Left cardiac atrium (tissue), 4 donors: ENCODE measurements at regions not wholly inside any gene's neighbourhood (a gene's known extent, or its start where the extent isn't known, plus 50 kb on each side); places are given as distances from the start of the nearest gene placed in this dataset.
"Not testable (repeated sequence)": the region's sequence is repeated elsewhere in the genome, so short reads cannot be mapped to it uniquely, and the experiment has no call there.

Experiments
- ATAC-seq, 2 donors: fragments of 200-7000 bp; cut with Tn5 transposase; one replicate each; pipeline ENCODE4 v1.9.1; 2020; ENCODE audit warnings: mild to moderate bottlenecking in 2 of 2, moderate library complexity in 2 of 2
- DNase-seq: peaks from one replicate; pipeline ENCODE4 v3.0.0-alpha.2; 2020
- intact Hi-C, 2 donors: fragments of 100-400 bp; cut with DNase I; formaldehyde crosslinking; loops; one replicate each; pipeline versions ENCODE4 v1.14.1 to v1.15.1; 2022 to 2023
- donor health status: DM: no; HTN: yes; CAD: no.
- donor health status: DM: no; HTN: yes; CAD: no; lungs with severe emphysema.
- donor health status: DM: yes; HTN: yes; CAD: no.
- donor health status: Dilated cardiomyopathy.

DNA sequence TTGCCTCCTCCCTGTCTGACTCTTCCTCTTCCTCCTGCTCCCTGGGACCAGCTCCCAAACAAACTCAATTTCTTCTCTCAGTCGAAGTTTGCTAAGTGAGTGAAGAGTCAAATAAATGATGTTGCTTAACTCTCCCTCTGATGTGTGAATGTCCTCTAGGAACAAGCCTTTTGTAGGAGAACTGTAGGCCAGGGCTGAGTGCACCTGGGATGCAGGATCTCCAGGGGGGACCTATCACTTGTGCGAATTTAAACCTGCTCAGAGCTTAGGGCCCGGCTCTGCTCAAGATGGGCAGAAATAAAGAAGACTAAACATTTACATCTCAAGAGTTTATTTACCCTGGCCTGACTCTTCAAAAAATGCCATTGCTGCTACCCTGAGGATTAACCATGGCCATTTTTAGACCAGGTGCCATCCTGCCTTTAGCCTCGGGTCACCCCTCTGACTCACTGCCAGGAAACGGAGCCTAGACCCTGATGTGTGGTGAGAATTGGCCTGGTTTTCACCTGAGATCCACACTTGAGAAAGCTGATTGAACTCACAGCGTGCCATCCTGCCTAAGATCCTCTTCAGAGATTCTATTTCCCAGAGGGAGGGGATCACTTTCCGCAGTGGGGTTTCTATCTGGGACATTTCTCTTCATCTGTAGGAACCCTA, 63.6 kb upstream of the CD93 start:
- intact Hi-C loops, result no loop called here
- DNase-seq, result no peak
- no peak for ATAC-seq

GRCh38 chr20:23148731-23149570, 62.8 kb upstream of the CD93 start:
- ATAC-seq (no peak), DNase-seq (no peak)
- intact Hi-C loops, result no loop called here

DNA sequence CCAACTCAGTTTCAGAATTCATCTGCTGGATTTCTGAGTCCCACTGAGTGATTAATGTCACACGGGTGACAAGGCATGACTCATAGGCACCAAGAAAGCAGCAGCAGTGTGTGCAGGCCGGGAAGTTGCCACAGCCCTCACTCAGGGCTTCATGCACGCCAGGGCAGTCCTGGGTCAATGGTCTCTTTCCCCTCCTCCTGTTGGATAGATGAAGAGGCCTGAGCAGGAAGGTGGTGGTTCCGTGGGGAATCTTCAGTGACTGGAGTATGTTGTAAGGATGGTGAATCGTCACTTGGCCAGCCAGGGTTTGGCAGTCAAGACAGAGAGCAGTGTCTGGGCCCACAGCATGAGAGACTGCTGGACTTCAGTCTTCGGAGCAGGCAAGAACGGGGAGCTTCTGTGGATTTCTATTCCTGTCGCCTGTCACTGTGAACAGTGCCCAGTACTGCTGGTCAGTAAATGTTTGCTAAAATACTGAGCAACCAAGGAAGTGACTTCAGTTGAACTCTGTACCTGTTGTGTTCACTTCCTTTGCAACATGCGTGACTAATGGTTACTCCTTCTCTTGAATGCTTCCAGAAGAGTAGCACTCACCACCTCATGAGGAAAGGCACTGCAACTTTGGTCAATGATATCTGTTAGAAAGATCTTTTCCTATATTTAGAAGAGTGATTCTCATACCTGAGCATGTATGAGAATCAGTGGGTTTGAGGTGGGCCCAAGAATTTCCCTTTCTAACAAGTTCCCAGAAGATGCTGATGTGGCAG, 62.0 kb upstream of the CD93 start:
- ATAC-seq (peak; percentile 28 to 68), DNase-seq (peak; percentile 73)
- intact Hi-C loops, result no loop called here

DNA sequence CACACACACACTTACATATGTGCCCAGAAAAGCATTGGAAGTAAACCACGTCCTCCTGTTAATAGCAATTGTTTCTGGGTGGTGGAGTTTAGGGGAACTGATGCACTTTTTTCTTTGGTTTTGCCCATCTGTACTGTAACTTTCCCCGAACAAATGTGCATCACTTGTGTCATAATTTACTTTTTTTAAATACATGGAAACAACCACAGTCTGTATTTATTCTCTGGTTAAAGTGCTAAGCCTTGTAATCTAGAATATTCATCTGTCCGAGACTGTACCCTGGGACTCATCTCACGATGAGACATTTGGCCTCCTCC, 61.5 kb upstream of the CD93 start:
- ATAC-seq (no peak), DNase-seq (no peak)
- intact Hi-C loops, result no loop called here

GRCh38 chr20:23146857-23147637, 60.9 kb upstream of the CD93 start:
- DNase-seq (no peak), ATAC-seq (no peak)
- intact Hi-C loops, result no loop called here

- ATAC-seq (no peak), DNase-seq (no peak)
- intact Hi-C loops, result no loop called here
These were observed 60.1 kb upstream of the CD93 start for GRCh38 chr20:23146181-23146580.

- ATAC-seq, result no peak
- intact Hi-C loops, result no loop called here
- no peak for DNase-seq
These were observed 59.2 kb upstream of the CD93 start for GRCh38 chr20:23145281-23145700.

GRCh38 chr20:23144856-23145255, 58.7 kb upstream of the CD93 start:
- ATAC-seq (no peak), DNase-seq (no peak)
- intact Hi-C loops, result no loop called here

DNA sequence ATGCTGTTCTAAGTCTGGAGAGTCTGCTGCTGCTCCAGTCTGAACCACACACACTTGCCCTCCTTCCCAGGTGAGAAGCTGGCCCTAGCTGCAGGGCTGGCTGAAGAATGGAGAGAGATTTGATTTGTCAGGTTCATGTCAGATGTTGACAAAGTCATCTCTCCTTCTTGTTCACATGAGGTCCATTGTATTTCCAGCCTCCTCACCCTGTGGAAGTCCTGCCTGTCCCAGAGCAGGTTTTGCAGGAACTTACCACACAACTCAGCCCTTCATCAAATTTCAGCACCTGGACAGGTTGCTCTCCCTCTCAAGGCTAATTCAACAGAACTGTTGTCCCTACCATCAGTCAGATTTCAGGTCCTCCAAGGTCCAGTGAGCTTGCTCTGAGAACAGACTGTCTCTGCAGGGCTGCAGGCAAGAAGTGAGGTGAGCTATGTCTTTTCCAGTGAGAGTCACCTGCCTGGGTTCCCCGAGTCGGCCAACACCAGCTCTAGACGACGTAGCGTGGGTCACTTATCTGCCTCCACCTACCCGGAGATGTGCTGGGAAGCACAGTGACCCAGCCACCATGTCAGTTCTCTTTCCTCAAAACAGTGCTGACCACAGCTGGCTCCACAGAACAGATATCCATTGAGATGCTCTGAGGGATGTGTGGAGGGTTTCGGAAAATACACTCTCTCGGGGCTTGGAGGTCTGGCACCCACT, 58.0 kb upstream of the CD93 start:
- no peak for ATAC-seq
- DNase-seq, result no peak
- intact Hi-C loops, result no loop called here

DNA sequence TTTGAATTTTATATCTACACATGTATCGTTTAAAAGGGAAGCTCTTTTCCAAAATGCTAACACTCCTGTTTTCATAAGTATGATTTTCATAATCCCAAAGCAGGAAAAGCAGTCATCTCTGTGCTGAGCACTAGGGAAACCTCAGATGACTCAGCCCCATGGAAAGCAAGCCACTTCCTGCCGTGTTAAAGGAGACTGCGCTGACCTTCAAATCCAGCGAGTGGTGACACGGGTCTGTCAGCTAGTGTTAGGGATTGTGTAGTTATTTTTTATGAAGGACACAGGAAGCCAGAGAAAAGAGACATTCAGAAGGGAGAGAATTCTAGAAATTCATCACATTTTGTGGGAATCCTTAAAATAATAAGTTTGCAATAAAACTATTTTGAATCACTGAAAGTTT, 57.0 kb upstream of the CD93 start:
- DNase-seq (peak; percentile 78), ATAC-seq (peak; percentile 91 to 92)
- intact Hi-C loops, result no loop called here

DNA sequence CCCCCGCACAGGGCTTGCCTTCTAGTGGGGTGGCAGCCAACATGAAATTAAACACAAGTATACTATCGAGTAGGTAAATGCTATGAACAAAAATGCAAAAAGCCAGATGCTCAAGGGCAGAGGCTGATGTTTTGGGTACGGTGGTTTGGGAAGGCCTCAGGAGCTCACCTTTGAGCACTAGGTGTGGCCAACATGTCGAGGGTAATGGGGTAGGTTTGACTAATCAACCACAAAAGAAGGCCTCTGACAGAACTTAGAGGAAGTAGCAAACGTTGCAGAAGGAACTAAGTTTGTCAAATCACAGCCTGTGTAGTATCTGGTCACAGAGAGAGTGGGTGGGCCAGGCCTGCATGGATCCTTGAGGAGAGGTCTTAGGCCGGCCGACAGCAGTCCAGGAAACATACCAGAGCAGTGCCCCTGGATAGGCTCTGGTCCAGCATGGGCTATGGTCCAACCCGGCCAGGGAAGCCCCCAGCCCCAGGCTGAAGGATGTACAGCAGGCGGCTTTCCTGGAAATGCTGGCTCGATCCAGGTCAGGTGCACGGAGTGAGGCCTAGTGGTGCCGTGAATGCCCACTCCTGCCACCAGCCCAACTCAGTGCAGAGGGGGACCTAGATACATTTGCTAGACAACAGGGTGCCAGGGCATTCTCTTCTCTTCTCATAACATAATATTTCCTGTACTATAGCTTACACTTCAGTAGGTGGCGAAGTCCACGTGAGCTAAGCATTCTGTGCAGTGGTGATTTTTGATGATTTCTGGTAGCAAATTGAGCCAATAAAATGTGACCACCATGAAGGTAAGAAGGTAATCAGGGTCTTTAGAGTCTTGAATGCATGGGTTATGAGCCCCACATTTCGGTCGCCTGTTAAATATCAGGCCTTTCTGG, 56.3 kb upstream of the CD93 start:
- intact Hi-C loops, result no loop called here
- ATAC-seq (peak in 1 of 2 donors; percentile 52), DNase-seq (peak; percentile 24)

- peak; percentile 12 for DNase-seq
- ATAC-seq, result no peak
- intact Hi-C loops, result no loop called here
These were observed 55.5 kb upstream of the CD93 start for GRCh38 chr20:23141450-23142161.

- no peak for ATAC-seq
- DNase-seq, result peak; percentile 13
- intact Hi-C loops, result no loop called here
These were observed 54.9 kb upstream of the CD93 start for GRCh38 chr20:23140991-23141390.

DNA sequence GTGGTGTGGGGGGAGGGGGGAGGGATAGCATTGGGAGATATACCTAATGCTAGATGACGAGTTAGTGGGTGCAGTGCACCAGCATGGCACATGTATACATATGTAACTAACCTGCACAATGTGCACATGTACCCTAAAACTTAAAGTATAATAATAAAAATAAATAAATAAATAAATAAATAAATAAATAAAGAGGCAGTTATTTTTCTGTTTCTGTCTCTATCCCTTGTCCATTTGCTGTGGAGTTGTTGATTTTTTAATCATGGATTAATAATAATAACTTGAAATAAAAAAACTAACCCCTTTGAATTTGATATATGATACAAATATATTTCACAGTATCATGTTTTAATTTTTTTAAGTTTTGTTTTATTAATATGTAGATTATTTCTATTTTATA, 53.9 kb upstream of the CD93 start:
- intact Hi-C loops, ATAC-seq, DNase-seq: not testable (repeated sequence)

DNA sequence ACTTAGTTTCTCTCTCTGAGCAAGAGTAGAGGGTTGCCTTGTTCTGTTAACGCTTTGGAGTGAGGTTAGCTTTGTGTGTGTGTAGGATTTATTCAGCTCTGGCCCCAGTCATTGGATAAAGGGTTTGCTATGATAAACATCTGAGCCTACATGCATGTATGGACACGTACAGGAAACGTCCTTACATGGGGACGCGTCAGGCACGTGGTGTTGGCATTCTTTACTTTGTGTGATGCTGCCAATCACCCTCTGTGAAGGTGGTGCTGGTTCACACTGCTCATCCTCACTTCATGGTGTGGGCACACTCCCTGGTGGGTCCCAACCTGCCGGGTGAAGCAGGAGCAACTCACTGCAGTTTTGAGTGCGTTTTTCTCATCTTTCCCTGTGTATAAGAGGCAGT, 53.4 kb upstream of the CD93 start:
- ATAC-seq, result no peak
- no peak for DNase-seq
- intact Hi-C loops, result no loop called here

DNA sequence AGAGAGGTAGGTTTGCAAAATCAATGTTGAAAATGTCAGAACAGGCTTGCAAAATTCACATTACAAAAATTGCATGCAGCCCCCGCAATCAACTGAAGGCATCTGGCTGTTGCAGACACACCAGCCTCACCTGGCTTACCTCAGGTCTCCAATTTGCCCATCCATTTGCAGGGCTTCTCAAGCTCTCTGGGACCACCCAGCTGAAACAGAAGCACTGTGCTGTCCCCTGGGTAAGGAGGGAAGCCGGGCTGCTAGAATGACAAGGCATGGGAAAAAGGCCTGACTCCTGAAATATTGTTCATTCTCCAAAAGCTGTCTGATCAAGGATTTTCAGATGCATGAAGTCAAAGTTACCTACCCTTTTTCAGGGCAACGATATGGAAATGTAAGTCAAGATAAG, 52.6 kb upstream of the CD93 start:
- no peak for DNase-seq
- intact Hi-C loops, result no loop called here
- ATAC-seq, result no peak

DNA sequence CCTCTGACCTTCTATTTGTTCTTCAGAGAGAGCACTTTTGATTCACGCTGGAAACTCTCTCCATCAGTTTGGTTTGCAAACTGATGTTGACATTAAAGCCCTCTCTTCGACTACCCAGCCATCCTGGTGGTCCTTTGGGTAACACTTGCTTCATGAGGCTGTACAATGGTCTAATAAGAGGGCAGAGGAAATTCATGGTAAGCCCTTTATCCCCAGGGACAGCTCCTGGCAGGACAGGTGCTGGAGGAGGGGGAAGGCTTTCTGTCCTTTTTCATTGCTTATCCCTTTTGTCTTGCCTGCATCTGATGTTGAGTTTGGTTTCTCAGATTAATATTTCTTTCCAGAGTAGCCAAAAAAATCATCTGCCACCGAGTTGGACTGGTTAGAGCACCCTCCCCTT, 52.1 kb upstream of the CD93 start:
- intact Hi-C loops, result no loop called here
- no peak for DNase-seq
- ATAC-seq, result no peak
